ENCODE measurements at regions not wholly inside any gene's neighbourhood (a gene's known extent, or its start where the extent isn't known, plus 50 kb on each side); places are given as distances from the start of the nearest gene placed in this dataset.

DNA sequence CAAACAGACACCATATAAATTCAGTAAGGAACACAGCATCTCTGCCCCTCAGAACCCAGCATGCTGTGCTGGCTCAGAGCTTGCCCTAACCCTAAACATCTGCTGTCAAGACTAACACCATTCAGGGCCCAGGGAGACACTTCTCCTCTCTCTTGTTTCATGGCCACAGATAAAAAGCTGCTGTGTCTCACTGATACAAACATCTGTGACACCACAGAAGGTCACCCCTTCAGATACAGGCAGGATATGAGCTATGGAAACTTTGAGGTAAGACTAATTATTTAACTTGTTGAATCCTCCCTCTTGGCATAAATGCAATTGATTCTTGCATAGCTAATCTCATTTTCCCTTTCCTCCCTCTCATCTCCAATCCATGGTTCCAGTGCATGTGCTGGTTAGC lies 61.6 kb upstream of the GPR12 start:
- DNase-seq: no peak

DNA sequence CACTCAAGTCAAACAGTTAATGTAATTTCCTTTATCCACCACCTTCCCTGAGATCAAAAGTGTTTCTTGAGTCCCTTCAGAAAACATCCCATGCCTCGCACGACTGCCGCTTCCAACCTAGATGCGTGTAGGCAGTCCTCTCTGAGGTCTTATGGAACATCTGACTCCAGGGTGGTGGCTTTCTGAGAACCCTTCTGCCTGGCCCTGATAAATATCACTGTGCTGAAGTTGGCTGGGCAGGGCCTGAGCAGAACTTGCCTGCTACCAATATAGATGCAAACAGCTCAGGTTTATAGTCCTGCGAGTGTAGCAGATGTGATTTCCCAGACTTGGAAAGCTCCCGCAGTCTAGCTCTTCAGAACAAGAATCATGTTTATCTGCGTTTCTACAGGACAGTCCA lies 61.1 kb upstream of the GPR12 start:
- DNase-seq: no peak

GRCh38 chr13:26820871-26821270 lies 60.3 kb upstream of the GPR12 start:
- DNase-seq: no peak

- no peak for DNase-seq
Measured at GRCh38 chr13:26819046-26819445, 58.5 kb upstream of the GPR12 start.

DNA sequence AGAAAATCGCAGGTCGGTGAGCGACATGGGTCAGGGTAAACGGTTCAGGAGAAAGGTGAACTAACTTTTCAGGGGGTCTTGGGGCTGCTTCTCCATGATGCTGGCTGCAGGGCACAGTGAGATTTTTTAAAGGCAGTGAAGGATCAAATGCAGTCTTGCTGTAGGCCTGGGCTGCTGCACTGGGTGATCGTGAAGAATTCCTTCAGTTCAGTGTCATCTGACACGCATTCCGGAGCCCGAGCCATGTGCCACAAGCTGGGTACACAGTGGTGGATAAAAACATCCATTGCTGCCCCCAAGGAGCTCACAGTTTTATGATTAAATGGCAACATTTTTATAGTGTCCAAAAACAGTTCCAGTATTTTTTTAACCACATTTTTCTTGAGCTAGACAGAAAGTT lies 56.3 kb upstream of the GPR12 start:
- no peak for DNase-seq

DNA sequence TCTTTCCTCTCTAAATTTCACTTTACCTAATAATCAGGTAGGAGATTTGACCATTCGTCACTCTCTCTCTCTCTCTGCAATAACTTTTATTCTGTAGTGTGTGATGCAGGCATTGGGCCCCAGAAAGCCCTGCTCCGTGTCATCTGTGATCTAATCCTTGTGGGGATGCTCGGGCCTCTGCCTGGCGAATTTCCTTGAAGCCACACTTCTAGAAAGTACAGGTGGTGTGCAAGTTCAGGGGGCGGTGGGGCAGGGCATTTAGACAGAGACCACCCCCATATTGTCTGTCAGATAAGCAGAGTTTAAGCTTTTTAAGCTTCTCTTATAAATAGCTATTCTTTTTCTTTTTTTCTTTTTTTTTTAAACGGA lies 53.4 kb upstream of the GPR12 start:
- no peak for DNase-seq

DNA sequence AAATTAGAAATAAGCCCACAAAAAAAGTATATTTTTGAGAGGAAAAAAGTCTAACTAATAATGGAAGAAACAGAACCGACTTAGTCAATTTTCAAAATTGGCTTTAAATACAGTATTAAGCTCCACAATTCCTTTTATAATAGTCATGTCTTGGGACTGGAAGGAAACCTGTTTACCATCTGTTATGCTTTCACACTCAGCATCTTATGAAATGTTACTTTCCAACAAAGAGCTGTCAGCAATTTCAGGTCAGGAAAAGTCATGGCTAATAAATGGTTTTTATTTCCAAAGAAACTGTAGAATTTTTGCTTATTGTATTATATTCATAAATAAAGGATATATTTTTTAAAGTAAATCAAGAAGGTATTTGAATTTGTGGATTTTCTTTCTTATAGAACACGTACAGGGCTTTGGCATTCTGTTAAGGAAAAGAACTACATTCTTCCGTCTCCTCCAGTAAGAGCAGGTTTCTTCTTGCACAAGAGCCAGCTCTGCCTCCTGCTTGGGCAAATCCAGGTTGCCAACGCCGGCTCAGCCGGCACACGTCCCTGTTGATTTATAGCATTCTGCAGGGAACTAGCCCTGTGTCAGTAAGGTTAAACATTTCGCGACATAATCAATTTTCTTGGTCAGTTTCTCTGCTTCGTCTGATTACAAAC lies 52.9 kb upstream of the GPR12 start:
- DNase-seq: no peak

- DNase-seq: no peak
Measured at GRCh38 chr13:26811581-26811980, 51.0 kb upstream of the GPR12 start.

All from NCI-H2029 treated with DMSO at 0.1 percent for 48 hours (cell line).